Tibial nerve (tissue), 4 donors: ENCODE measurements at regions not wholly inside any gene's neighbourhood (a gene's known extent, or its start where the extent isn't known, plus 50 kb on each side); places are given as distances from the start of the nearest gene placed in this dataset.

Experiments used
- DNase-seq, 2 donors: peaks; one replicate each; pipeline ENCODE4 v3.0.0-alpha.2; 2019; ENCODE audit warnings: low spot score in 2 of 2
- H3K27ac ChIP-seq, 4 donors: fragments of 200-600 bp; sonication (generic) in 3 of 4; one replicate each; pipeline ENCODE4 v1.5.1; 2017 to 2019; ENCODE audit warnings: mild to moderate bottlenecking in 1 of 4
- H3K27me3 ChIP-seq, 2 donors: fragments of 200-600 bp; sonication (generic) in 1 of 2; one replicate each; pipeline versions ENCODE4 v1.5.1 to v1.6.0; 2017 to 2019
- H3K36me3 ChIP-seq, 3 donors: fragments of 200-600 bp; sonication (generic); one replicate each; pipeline ENCODE4 v1.5.1; 2018 to 2019
- H3K4me1 ChIP-seq, 4 donors: fragments of 200-600 bp; sonication (generic) in 3 of 4; one replicate each; pipeline ENCODE4 v1.5.1; 2017 to 2019
- H3K4me3 ChIP-seq, 4 donors: fragments of 200-600 bp; sonication (generic) in 3 of 4; one replicate each; pipeline ENCODE4 v1.5.1; 2017 to 2019; ENCODE audit warnings: mild to moderate bottlenecking in 1 of 4, moderate library complexity in 1 of 4
- H3K9me3 ChIP-seq, 4 donors: fragments of 200-600 bp; sonication (generic) in 3 of 4; one replicate each; pipeline ENCODE4 v1.5.1; 2017 to 2019
- EP300 ChIP-seq, 2 donors: sonication (generic); formaldehyde crosslinking; IDR thresholded peaks; one replicate each; pipeline ENCODE4 v1.6.1; 2017; ENCODE audit warnings: antibody characterized with exemption in 2 of 2, mild to moderate bottlenecking in 1 of 2
- POLR2A ChIP-seq, 2 donors: fragments of 450-650 bp; IDR thresholded peaks; one replicate each; pipeline ENCODE4 v1.6.1; 2017; ENCODE audit warnings: antibody characterized with exemption in 2 of 2, mild to moderate bottlenecking in 2 of 2, moderate library complexity in 2 of 2
- WGBS, 2 donors: methylation state at CpG; one replicate each; pipeline ENCODE4 v1.1.5; 2018; 5-methylcytosine and 5-hydroxymethylcytosine counted together
- TF ChIP-seq, protein P1 (sequence below), 5 experiments: fragments of 200-600 bp in 3 of 5; fragments of 450-650 bp in 2 of 5; sonication (generic) in 3 of 5; IDR thresholded peaks; one replicate each; pipeline ENCODE4 v1.5.1; 2016 to 2019; ENCODE audit warnings: antibody characterized with exemption in 5 of 5, mild to moderate bottlenecking in 3 of 5, moderate library complexity in 2 of 5

- H3K4me1 ChIP-seq: peaks cover 0 to 35% (median 0%) of the 10 kb centered on the region in 4 donors
Observed at GRCh38 chr10:10804061-10804460, 213.6 kb upstream of the CELF2 start.

GRCh38 chr10:10804998-10805740 is 212.5 kb upstream of the CELF2 start:
- no peak for DNase-seq
- Histone ChIP-seq H3K4me1 (peaks cover 0 to 29% (median 0%) of the 10 kb centered on the region in 4 donors), H3K9me3 (peaks cover 0 to 7% (median 0%) of the 10 kb centered on the region in 4 donors), H3K36me3 (no peaks in the 10 kb centered on the region), H3K4me3 (no peak overlapping the region), H3K27me3 (no peaks in the 10 kb centered on the region), H3K27ac (peak overlapping the region in 2 of 4 donors; percentile 38 to 60)
- TF ChIP-seq, protein P1, sequence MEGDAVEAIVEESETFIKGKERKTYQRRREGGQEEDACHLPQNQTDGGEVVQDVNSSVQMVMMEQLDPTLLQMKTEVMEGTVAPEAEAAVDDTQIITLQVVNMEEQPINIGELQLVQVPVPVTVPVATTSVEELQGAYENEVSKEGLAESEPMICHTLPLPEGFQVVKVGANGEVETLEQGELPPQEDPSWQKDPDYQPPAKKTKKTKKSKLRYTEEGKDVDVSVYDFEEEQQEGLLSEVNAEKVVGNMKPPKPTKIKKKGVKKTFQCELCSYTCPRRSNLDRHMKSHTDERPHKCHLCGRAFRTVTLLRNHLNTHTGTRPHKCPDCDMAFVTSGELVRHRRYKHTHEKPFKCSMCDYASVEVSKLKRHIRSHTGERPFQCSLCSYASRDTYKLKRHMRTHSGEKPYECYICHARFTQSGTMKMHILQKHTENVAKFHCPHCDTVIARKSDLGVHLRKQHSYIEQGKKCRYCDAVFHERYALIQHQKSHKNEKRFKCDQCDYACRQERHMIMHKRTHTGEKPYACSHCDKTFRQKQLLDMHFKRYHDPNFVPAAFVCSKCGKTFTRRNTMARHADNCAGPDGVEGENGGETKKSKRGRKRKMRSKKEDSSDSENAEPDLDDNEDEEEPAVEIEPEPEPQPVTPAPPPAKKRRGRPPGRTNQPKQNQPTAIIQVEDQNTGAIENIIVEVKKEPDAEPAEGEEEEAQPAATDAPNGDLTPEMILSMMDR (IDR thresholded peaks at IDR 0.05): no peak
- peak in 1 of 2 donors; percentile 28 for TF ChIP-seq EP300 (IDR thresholded peaks at IDR 0.05)
- 50 to 58% methylated on average over 7 of the region's 7 CpGs for WGBS, 2 donors

More at GRCh38 chr10:10804061-10804460, 213.6 kb upstream of the CELF2 start:
- Histone ChIP-seq H3K27me3 (no peaks in the 10 kb centered on the region), H3K9me3 (peaks cover 0 to 7% (median 0%) of the 10 kb centered on the region in 4 donors), H3K4me3 (no peak overlapping the region), H3K36me3 (no peaks in the 10 kb centered on the region), H3K27ac (peak overlapping the region in 2 of 4 donors; percentile 48 to 60)
- TF ChIP-seq POLR2A (IDR thresholded peaks at IDR 0.05): no peak
- no peak for TF ChIP-seq EP300 (IDR thresholded peaks at IDR 0.05)
- TF ChIP-seq, protein P1 (IDR thresholded peaks at IDR 0.05): no peak
- DNase-seq: no peak

- no peak for TF ChIP-seq EP300 (IDR thresholded peaks at IDR 0.05)
- no peak for TF ChIP-seq POLR2A (IDR thresholded peaks at IDR 0.05)
- TF ChIP-seq, protein P1 (IDR thresholded peaks at IDR 0.05): no peak
- H3K4me1 ChIP-seq: peaks cover 0 to 26% (median 0%) of the 10 kb centered on the region in 4 donors
- no peak overlapping the region for H3K27ac ChIP-seq
- no peaks in the 10 kb centered on the region for H3K36me3 ChIP-seq
- WGBS, 2 donors: 90 to 100% methylated on average over 1 of the region's 1 CpG
- DNase-seq: no peak
- no peaks in the 10 kb centered on the region for H3K27me3 ChIP-seq
- no peak overlapping the region for H3K4me3 ChIP-seq
- H3K9me3 ChIP-seq: peaks cover 0 to under 1% (median 0%) of the 10 kb centered on the region in 4 donors
Observed at GRCh38 chr10:10807106-10807505, 210.6 kb upstream of the CELF2 start.

GRCh38 chr10:10811562-10811961 is 206.1 kb upstream of the CELF2 start:
- Histone ChIP-seq H3K9me3 (no peaks in the 10 kb centered on the region), H3K4me3 (no peak overlapping the region), H3K4me1 (peaks cover 0 to 5% (median 0%) of the 10 kb centered on the region in 4 donors), H3K27me3 (no peaks in the 10 kb centered on the region), H3K27ac (no peak overlapping the region), H3K36me3 (no peaks in the 10 kb centered on the region)
- WGBS, 2 donors: 76 to 95% methylated on average over 1 of the region's 1 CpG
- no peak for DNase-seq
- TF ChIP-seq, protein P1 (IDR thresholded peaks at IDR 0.05): no peak
- TF ChIP-seq EP300 (IDR thresholded peaks at IDR 0.05): no peak
- TF ChIP-seq POLR2A (IDR thresholded peaks at IDR 0.05): no peak

DNA sequence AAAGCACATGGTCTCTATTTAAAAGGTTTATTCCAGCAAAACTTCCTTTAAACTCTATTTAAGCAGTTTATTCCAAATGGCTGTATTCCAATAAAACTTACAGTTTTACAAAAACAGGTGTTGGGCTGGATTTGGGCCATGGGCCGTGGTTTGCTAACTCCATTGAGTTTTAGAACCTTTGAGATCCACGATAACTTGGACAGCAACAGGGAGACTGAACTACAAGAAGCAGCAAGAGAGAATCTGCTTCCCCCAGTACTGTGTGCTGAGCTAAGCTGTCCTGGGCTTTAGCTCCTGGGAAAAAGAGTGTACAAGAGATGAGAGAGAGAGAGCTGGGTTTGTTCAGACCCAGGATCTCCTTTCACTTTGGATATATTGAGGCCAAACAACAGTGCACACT is 204.0 kb upstream of the CELF2 start:
- TF ChIP-seq EP300 (IDR thresholded peaks at IDR 0.05) (no peak), POLR2A (IDR thresholded peaks at IDR 0.05) (no peak)
- TF ChIP-seq, protein P1 (IDR thresholded peaks at IDR 0.05): no peak
- no peaks in the 10 kb centered on the region for H3K36me3 ChIP-seq
- H3K4me3 ChIP-seq: no peak overlapping the region
- peak overlapping the region in 1 of 4 donors; percentile 59 for H3K27ac ChIP-seq
- peaks cover 0 to 5% (median 0%) of the 10 kb centered on the region in 4 donors for H3K4me1 ChIP-seq
- no peaks in the 10 kb centered on the region for H3K9me3 ChIP-seq
- no peak for DNase-seq
- WGBS, 2 donors: 76 to 81% methylated on average over 2 of the region's 2 CpGs
- H3K27me3 ChIP-seq: no peaks in the 10 kb centered on the region
